Esophagus muscularis mucosa (tissue), 4 donors: ENCODE measurements at regions not wholly inside any gene's neighbourhood (a gene's known extent, or its start where the extent isn't known, plus 50 kb on each side); places are given as distances from the start of the nearest gene placed in this dataset.

Experiments
- DNase-seq: peaks from one replicate; pipeline ENCODE4 v3.0.0-alpha.2; 2017; ENCODE audit errors: extremely low spot score
- H3K27ac ChIP-seq, 4 donors: fragments of 200-600 bp; sonication (generic); replicated peaks in 1 of 4; 1 replicate in 3 of 4; 2 replicates in 1 of 4; pipeline ENCODE4 v1.5.1; 2016 to 2019; ENCODE audit warnings: mild to moderate bottlenecking in 1 of 4
- H3K27me3 ChIP-seq, 4 donors: fragments of 200-600 bp; sonication (generic); one replicate each; pipeline versions ENCODE4 v1.5.1 to v1.6.0; 2016 to 2019
- H3K36me3 ChIP-seq, 4 donors: fragments of 200-600 bp; sonication (generic); one replicate each; pipeline ENCODE4 v1.5.1; 2016 to 2019
- H3K4me1 ChIP-seq, 4 donors: fragments of 200-600 bp; sonication (generic); one replicate each; pipeline ENCODE4 v1.5.1; 2016 to 2019
- H3K4me3 ChIP-seq, 4 donors: fragments of 200-600 bp; sonication (generic); 1 replicate in 2 of 4; 2 replicates in 2 of 4; pipeline ENCODE4 v1.5.1; 2016 to 2019; ENCODE audit warnings: mild to moderate bottlenecking in 4 of 4, moderate library complexity in 1 of 4
- H3K9me3 ChIP-seq, 4 donors: fragments of 200-600 bp; sonication (generic); 1 replicate in 3 of 4; 2 replicates in 1 of 4; pipeline ENCODE4 v1.5.1; 2016 to 2019
- EP300 ChIP-seq: sonication (generic); formaldehyde crosslinking; IDR thresholded peaks from one replicate; pipeline ENCODE4 v1.6.1; 2017; ENCODE audit warnings: antibody characterized with exemption
- POLR2A ChIP-seq: fragments of 450-650 bp; IDR thresholded peaks from one replicate; pipeline ENCODE4 v1.6.1; 2017; ENCODE audit warnings: antibody characterized with exemption, moderate library complexity, mild to moderate bottlenecking, low read depth
- POLR2AphosphoS5 ChIP-seq, 2 donors: sonication (generic); formaldehyde crosslinking; IDR thresholded peaks; one replicate each; pipeline ENCODE4 v1.6.1; 2017; ENCODE audit warnings: antibody characterized with exemption in 2 of 2
- WGBS: methylation state at CpG from one replicate; pipeline ENCODE4 v1.1.5; 2018; 5-methylcytosine and 5-hydroxymethylcytosine counted together
- intact Hi-C: fragments of 100-400 bp; cut with DNase I; formaldehyde crosslinking; loops from one replicate; pipeline ENCODE4 v1.15.1; 2023
- TF ChIP-seq, protein P1 (sequence below), 3 experiments: fragments of 200-600 bp in 2 of 3; fragments of 450-650 bp in 1 of 3; sonication (generic) in 2 of 3; IDR thresholded peaks; one replicate each; pipeline ENCODE4 v1.5.1; 2017 to 2019; ENCODE audit warnings: antibody characterized with exemption in 3 of 3, mild to moderate bottlenecking in 2 of 3, moderate library complexity in 1 of 3

DNA sequence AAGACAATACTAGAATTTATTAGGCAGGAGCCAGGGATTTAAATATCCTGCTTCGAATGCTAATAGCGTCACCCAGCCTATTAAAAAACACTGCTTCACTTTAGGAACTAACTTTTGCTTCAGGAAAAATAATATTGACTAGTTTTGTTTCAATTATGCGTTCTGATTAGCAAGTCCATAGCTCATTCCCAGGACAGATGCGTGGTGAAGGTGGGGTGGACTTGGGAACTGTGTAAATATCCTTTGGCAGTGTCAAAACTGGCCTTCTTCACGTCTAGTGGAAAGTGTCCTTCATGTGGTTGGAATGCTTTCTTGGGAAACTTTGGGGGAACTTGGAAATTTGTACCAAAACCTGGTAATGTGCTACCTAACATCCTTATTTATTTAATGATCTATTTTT lies 474.8 kb upstream of the NOVA1 start:
- intact Hi-C loops = no loop called here
- Histone ChIP-seq H3K4me1 (no peaks in the 10 kb centered on the region), H3K36me3 (no peaks in the 10 kb centered on the region), H3K27ac (no peak overlapping the region), H3K27me3 (no peaks in the 10 kb centered on the region), H3K4me3 (no peak overlapping the region), H3K9me3 (no peaks in the 10 kb centered on the region)
- TF ChIP-seq, protein P1, sequence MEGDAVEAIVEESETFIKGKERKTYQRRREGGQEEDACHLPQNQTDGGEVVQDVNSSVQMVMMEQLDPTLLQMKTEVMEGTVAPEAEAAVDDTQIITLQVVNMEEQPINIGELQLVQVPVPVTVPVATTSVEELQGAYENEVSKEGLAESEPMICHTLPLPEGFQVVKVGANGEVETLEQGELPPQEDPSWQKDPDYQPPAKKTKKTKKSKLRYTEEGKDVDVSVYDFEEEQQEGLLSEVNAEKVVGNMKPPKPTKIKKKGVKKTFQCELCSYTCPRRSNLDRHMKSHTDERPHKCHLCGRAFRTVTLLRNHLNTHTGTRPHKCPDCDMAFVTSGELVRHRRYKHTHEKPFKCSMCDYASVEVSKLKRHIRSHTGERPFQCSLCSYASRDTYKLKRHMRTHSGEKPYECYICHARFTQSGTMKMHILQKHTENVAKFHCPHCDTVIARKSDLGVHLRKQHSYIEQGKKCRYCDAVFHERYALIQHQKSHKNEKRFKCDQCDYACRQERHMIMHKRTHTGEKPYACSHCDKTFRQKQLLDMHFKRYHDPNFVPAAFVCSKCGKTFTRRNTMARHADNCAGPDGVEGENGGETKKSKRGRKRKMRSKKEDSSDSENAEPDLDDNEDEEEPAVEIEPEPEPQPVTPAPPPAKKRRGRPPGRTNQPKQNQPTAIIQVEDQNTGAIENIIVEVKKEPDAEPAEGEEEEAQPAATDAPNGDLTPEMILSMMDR (IDR thresholded peaks at IDR 0.05) = no peak
- TF ChIP-seq POLR2A = no peak
- TF ChIP-seq POLR2AphosphoS5 (IDR thresholded peaks at IDR 0.05) = no peak
- TF ChIP-seq EP300 = no peak
- DNase-seq = no peak
- 75% methylated on average over 5 of the region's 5 CpGs for WGBS

DNA sequence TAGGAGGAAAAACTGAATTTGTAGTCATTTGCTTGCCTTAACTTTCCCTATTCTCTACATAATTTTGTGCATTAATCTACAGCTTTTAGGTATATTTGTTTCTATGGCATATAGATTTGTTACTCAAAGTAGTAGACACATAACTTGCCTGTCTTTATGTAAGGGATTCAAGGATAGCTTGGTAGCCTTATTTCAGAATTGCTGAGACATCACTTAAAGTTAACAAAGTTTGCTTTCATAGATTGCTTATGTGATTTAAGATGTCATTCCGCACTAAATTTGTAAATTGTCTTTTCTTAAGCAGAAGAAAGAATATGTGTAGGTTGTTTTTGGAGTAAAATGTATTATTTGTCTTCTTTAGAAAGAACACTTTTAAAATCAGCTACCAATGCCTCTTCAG lies 477.7 kb upstream of the NOVA1 start:
- TF ChIP-seq POLR2AphosphoS5 (IDR thresholded peaks at IDR 0.05) = no peak
- TF ChIP-seq, protein P1 (IDR thresholded peaks at IDR 0.05) = no peak
- 91% methylated on average over 1 of the region's 1 CpG for WGBS
- H3K27me3 ChIP-seq = no peaks in the 10 kb centered on the region

DNA sequence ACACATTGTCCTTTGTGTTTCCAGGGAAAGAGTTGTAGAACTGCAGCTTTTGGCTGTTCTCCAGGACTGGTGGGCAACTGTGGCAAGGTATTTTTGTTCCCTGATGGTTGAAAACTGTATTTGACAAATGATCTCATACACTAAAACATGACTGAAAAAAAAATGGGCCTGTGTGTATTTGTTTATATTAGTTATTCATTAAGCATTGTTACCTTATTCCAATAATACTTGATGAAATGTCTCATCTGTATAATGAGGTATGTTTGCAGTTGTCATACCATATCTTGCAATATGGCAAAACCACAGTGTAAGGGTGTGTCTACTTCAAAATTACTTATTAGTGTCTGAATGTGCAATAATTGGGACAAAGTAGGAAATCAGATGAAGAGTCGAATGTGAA lies 479.4 kb upstream of the NOVA1 start:
- H3K4me3 ChIP-seq = no peak overlapping the region
- no peak for DNase-seq
- no peaks in the 10 kb centered on the region for H3K4me1 ChIP-seq
- intact Hi-C loops = no loop called here
- H3K9me3 ChIP-seq = no peaks in the 10 kb centered on the region
- no peaks in the 10 kb centered on the region for H3K27me3 ChIP-seq
- H3K27ac ChIP-seq = no peak overlapping the region
- no peak for TF ChIP-seq EP300
- no peak for TF ChIP-seq POLR2AphosphoS5 (IDR thresholded peaks at IDR 0.05)
- TF ChIP-seq POLR2A = no peak
- TF ChIP-seq, protein P1 (IDR thresholded peaks at IDR 0.05) = no peak
- no peaks in the 10 kb centered on the region for H3K36me3 ChIP-seq
- WGBS = 84% methylated on average over 1 of the region's 1 CpG

More for the DNA sequence above, 477.7 kb upstream of the NOVA1 start:
- Histone ChIP-seq H3K36me3 (no peaks in the 10 kb centered on the region), H3K27ac (no peak overlapping the region), H3K9me3 (no peaks in the 10 kb centered on the region), H3K4me1 (no peaks in the 10 kb centered on the region), H3K4me3 (no peak overlapping the region)
- intact Hi-C loops = no loop called here
- no peak for DNase-seq

DNA sequence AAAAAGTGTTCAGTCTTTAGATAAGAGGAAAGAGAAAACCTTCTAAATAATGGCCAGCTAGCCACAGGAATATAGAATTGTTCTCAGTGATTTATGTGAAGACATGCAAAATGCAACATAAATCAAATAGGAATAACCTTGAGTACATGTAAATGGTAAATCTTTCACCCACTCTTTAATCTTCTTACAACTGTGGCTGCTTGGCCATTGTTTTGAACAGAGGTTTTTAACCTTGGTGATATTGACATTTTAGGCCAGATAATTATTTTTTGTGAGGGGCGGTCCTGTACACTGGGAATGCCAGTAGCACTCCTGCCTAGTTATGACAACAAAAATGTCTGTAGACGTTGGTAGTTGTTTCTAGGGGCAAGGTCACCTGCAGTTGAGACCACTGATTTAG lies 479.9 kb upstream of the NOVA1 start:
- H3K36me3 ChIP-seq = no peaks in the 10 kb centered on the region
- intact Hi-C loops = no loop called here
- TF ChIP-seq, protein P1 (IDR thresholded peaks at IDR 0.05) = no peak
- TF ChIP-seq POLR2A = no peak
- TF ChIP-seq EP300 = no peak
- TF ChIP-seq POLR2AphosphoS5 (IDR thresholded peaks at IDR 0.05) = no peak
- no peak overlapping the region for H3K27ac ChIP-seq
- no peaks in the 10 kb centered on the region for H3K4me1 ChIP-seq
- DNase-seq = no peak
- 0% methylated on average over 2 of the region's 2 CpGs for WGBS
- H3K9me3 ChIP-seq = no peaks in the 10 kb centered on the region
- H3K4me3 ChIP-seq = no peak overlapping the region
- H3K27me3 ChIP-seq = no peaks in the 10 kb centered on the region

DNA sequence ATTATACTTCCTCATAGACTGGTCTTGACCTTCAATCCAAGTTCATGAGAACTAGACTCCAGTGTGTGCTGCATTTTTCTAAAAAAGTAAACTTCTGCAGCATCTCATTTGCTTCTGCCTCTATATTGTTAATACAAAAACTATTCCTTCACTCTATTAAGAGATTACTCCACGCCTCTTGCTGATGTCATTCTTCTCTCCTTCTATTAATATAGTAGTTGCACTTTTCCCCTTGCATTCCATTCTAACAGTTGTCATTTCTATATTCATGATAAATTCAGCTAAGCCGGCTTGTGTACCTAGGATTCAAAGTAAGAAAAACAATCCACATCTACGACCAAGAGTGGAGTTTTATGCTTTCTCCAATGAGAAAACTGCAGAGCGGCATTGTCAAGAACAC lies 480.4 kb upstream of the NOVA1 start:
- WGBS = 68% methylated on average over 4 of the region's 4 CpGs
- Histone ChIP-seq H3K4me3 (no peak overlapping the region), H3K4me1 (no peaks in the 10 kb centered on the region), H3K9me3 (no peaks in the 10 kb centered on the region), H3K36me3 (no peaks in the 10 kb centered on the region), H3K27me3 (no peaks in the 10 kb centered on the region), H3K27ac (no peak overlapping the region)
- DNase-seq = no peak
- TF ChIP-seq POLR2A (no peak), POLR2AphosphoS5 (IDR thresholded peaks at IDR 0.05) (no peak), EP300 (no peak)
- TF ChIP-seq, protein P1 (IDR thresholded peaks at IDR 0.05) = no peak
- intact Hi-C loops = no loop called here
